ENCODE measurements at regions not wholly inside any gene's neighbourhood (a gene's known extent, or its start where the extent isn't known, plus 50 kb on each side); places are given as distances from the start of the nearest gene placed in this dataset.

- no peak for DNase-seq (ENCODE audit: low spot score)
Observed at GRCh38 chr14:22415605-22415959, 173.4 kb downstream of the DAD1 start.

GRCh38 chr14:22414876-22415604 lies 174.0 kb downstream of the DAD1 start:
- DNase-seq (ENCODE audit: low spot score): no peak

GRCh38 chr14:22412926-22413411 lies 176.1 kb downstream of the DAD1 start:
- DNase-seq (ENCODE audit: low spot score): no peak

GRCh38 chr14:22411398-22412055 lies 177.5 kb downstream of the DAD1 start:
- DNase-seq (ENCODE audit: low spot score): no peak

GRCh38 chr14:22410497-22410896 lies 178.5 kb downstream of the DAD1 start:
- no peak for DNase-seq (ENCODE audit: low spot score)

- DNase-seq (ENCODE audit: low spot score): no peak
Observed at GRCh38 chr14:22409006-22409405, 180.0 kb downstream of the DAD1 start.

GRCh38 chr14:22408547-22408946 lies 180.5 kb downstream of the DAD1 start:
- DNase-seq (ENCODE audit: low spot score): no peak

GRCh38 chr14:22407033-22407432 lies 182.0 kb downstream of the DAD1 start:
- DNase-seq (ENCODE audit: low spot score): no peak

- no peak for DNase-seq (ENCODE audit: low spot score)
Observed at GRCh38 chr14:22405201-22405600, 183.8 kb downstream of the DAD1 start.

- DNase-seq (ENCODE audit: low spot score): no peak
Observed at GRCh38 chr14:22403296-22403695, 185.7 kb downstream of the DAD1 start.

GRCh38 chr14:22400655-22401259 lies 188.3 kb downstream of the DAD1 start:
- DNase-seq (ENCODE audit: low spot score): no peak

GRCh38 chr14:22399776-22400175 lies 189.2 kb downstream of the DAD1 start:
- no peak for DNase-seq (ENCODE audit: low spot score)

- DNase-seq (ENCODE audit: low spot score): no peak
Observed at GRCh38 chr14:22397221-22397737, 191.7 kb downstream of the DAD1 start.

GRCh38 chr14:22395803-22396202 lies 193.2 kb downstream of the DAD1 start:
- no peak for DNase-seq (ENCODE audit: low spot score)

- no peak for DNase-seq (ENCODE audit: low spot score)
Observed at GRCh38 chr14:22394616-22395015, 194.4 kb downstream of the DAD1 start.

GRCh38 chr14:22393796-22394195 lies 195.2 kb downstream of the DAD1 start:
- no peak for DNase-seq (ENCODE audit: low spot score)

GRCh38 chr14:22391908-22392565 lies 197.0 kb downstream of the DAD1 start:
- DNase-seq (ENCODE audit: low spot score): no peak

- DNase-seq (ENCODE audit: low spot score): no peak
Observed at GRCh38 chr14:22390824-22391461, 198.1 kb downstream of the DAD1 start.

- DNase-seq (ENCODE audit: low spot score): no peak
Observed at GRCh38 chr14:22390195-22390594, 198.8 kb downstream of the DAD1 start.

- no peak for DNase-seq (ENCODE audit: low spot score)
Observed at GRCh38 chr14:22388669-22389595, 200.1 kb downstream of the DAD1 start.

- DNase-seq (ENCODE audit: low spot score): no peak
Observed at GRCh38 chr14:22387776-22388241, 201.2 kb downstream of the DAD1 start.

Measured in hematopoietic multipotent progenitor cell treated with erythropoietin and hydrocortisone succinate and interleukin-3 and kit ligand, for 17 days (in vitro differentiated cells).